GM12875 (cell line): ENCODE measurements at regions not wholly inside any gene's neighbourhood (a gene's known extent, or its start where the extent isn't known, plus 50 kb on each side); places are given as distances from the start of the nearest gene placed in this dataset.

Experiments
- H3K4me3 ChIP-seq: one replicate; pipeline ENCODE4 v1.5.1; 2011; ENCODE audit warnings: low read depth, low read length, control low read depth
- TF ChIP-seq, protein P1 (sequence below): IDR thresholded peaks from 2 replicates; pipeline ENCODE4 v1.5.1; 2011; ENCODE audit warnings: low read depth, mild to moderate bottlenecking, control low read depth, inconsistent platforms, low read length, moderate library complexity, borderline replicate concordance; ENCODE audit not compliant: insufficient read depth

DNA sequence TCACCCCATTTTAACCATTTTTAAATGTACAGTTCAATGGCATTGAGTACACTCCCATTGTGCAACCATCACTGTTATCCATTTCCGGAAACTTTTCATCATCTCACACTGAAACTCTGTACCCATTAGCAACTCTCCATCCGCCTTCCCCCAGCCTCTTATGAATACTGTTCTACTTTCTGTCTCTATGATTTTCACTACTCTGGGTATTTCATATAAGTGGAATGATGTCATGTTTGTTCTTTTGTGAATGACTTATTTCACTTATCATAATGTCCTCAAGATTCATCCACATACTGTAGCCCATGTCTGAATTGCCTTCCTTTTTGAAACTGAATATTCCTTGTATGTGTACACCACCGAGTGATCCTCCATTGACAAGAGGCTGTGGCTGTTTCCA is 92.9 kb upstream of the TOX2 start:
- TF ChIP-seq, protein P1, sequence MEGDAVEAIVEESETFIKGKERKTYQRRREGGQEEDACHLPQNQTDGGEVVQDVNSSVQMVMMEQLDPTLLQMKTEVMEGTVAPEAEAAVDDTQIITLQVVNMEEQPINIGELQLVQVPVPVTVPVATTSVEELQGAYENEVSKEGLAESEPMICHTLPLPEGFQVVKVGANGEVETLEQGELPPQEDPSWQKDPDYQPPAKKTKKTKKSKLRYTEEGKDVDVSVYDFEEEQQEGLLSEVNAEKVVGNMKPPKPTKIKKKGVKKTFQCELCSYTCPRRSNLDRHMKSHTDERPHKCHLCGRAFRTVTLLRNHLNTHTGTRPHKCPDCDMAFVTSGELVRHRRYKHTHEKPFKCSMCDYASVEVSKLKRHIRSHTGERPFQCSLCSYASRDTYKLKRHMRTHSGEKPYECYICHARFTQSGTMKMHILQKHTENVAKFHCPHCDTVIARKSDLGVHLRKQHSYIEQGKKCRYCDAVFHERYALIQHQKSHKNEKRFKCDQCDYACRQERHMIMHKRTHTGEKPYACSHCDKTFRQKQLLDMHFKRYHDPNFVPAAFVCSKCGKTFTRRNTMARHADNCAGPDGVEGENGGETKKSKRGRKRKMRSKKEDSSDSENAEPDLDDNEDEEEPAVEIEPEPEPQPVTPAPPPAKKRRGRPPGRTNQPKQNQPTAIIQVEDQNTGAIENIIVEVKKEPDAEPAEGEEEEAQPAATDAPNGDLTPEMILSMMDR = no peak
- H3K4me3 ChIP-seq = no peak overlapping the region

DNA sequence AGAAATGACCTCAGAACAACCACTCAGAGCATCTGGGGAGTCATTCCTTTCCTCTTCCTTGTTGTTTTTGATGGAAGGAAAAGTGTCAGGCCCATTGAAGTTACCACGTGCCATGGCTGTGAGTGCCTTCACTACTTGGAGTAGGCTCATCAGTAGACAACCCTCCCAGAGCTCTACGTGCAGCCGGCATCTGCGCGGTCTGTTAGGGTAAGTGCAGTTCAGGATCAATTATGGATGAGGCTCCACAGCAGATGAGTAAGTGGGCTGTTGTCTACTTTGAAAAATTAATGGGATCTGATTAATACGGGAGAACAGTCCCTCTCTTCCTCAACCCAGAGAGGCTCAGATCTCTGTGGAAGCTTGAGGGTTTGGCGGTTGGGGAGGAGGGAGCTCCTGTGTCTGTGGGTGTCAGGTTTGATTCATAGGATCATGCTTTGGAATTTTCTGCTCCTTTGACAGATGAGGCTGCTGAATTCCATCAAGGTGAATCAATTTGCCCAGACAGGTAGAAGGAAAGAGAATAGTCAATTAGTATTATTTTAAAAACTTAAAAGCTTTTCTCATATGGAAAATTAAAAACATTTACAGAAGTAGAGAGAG is 93.8 kb upstream of the TOX2 start:
- H3K4me3 ChIP-seq = no peak overlapping the region
- TF ChIP-seq, protein P1 = no peak

- no peak overlapping the region for H3K4me3 ChIP-seq
- TF ChIP-seq, protein P1 = no peak
Observed at GRCh38 chr20:43812216-43812615, 85.4 kb upstream of the GTSF1L start.

GRCh38 chr20:43809206-43809819 is 82.5 kb upstream of the GTSF1L start:
- TF ChIP-seq, protein P1 = no peak

DNA sequence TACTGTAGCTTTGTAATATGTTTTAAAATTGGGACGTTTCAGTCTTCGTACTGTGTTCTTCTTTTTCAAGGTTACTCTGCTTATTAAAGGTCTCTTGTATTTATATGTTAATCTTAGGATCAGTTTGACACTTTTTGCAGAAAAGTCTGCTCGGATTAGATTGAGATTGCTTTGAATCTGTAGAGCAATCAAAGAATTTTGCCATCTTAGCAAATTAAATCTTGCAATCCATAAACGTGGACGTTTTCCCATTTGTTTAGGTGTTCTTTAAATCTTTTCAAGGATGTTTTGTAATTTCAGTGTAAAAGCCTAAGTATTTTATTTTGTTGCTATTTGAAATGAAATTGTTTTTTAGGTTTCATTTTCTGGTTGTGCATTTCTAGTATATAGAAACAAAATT is 78.0 kb upstream of the GTSF1L start:
- no peak overlapping the region for H3K4me3 ChIP-seq
- TF ChIP-seq, protein P1 = no peak

More at GRCh38 chr20:43809206-43809819, 82.5 kb upstream of the GTSF1L start:
- no peak overlapping the region for H3K4me3 ChIP-seq

GRCh38 chr20:43803276-43803675 is 76.5 kb upstream of the GTSF1L start:
- H3K4me3 ChIP-seq = no peak overlapping the region
- TF ChIP-seq, protein P1 = no peak

DNA sequence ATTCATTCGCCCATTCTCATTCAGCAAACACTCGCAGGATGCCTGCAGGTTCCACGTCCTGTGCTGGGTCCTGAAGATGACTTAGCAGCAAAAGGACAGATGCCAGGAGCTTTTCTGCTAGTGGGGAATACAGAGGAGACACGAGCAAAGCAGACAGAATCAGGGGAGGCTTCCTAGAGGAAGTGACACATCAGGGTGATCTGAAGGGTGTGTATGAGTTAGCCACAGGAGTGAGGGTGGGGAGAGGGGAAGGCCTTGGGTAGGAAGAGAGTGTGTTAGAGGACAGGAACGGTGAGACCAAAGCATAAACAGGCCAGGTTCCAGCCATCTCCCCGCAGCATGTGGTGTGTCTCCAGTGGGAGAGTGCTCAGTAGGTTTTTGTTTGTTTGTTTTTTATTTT is 73.4 kb upstream of the GTSF1L start:
- TF ChIP-seq, protein P1 = no peak

More for the DNA sequence above, 73.4 kb upstream of the GTSF1L start:
- no peak overlapping the region for H3K4me3 ChIP-seq
